SK-N-SH (cell line): ENCODE measurements at regions not wholly inside any gene's neighbourhood (a gene's known extent, or its start where the extent isn't known, plus 50 kb on each side); places are given as distances from the start of the nearest gene placed in this dataset.

Experiments
- CTCF ChIA-PET: fragments of 300-600, 350-600 bp; formaldehyde crosslinking; extraction: SDS; loops from one replicate; lab custom pipeline; 2021; lab: Yijun Ruan, JAX
- POLR2A ChIA-PET: fragments of 350-600 bp; sonication (Branson Sonifier 250); formaldehyde crosslinking; extraction: SDS; loops from one replicate; lab custom pipeline; 2020; ENCODE audit warnings: antibody characterized with exemption, inconsistent platforms; lab: Yijun Ruan, JAX
- DNase-seq: peaks from one replicate; pipeline ENCODE4 v3.0.0; 2012
- H2AFZ ChIP-seq: fragments of 200-600 bp; sonication (generic); 2 replicates; pipeline ENCODE4 v1.8.1; 2016; ENCODE audit warnings: antibody characterized with exemption, mild to moderate bottlenecking, low read depth
- H3F3A ChIP-seq: fragments of 200-600 bp; sonication (generic); replicated peaks from 2 replicates; pipeline ENCODE3; 2016; ENCODE audit warnings: antibody characterized with exemption, mild to moderate bottlenecking; ENCODE audit not compliant: insufficient read depth
- H3K27ac ChIP-seq, 2 experiments: fragments of 200-500 bp in 1 of 2; fragments of 200-600 bp in 1 of 2; sonication (Bioruptor generic) in 1 of 2; sonication (generic), shearing (Covaris generic) in 1 of 2; 2 replicates each; pipeline versions ENCODE4 v1.5.1 to v1.6.1; 2014 to 2016; ENCODE audit warnings: low read depth in 2 of 2, inconsistent platforms in 1 of 2, low read length in 1 of 2, mild to moderate bottlenecking in 1 of 2, mixed read lengths in 1 of 2
- H3K27me3 ChIP-seq: fragments of 200-600 bp; sonication (generic), shearing (Covaris generic); 2 replicates; pipeline ENCODE4 v1.6.1; 2016; ENCODE audit warnings: mixed run types; ENCODE audit not compliant: insufficient read depth
- H3K36me3 ChIP-seq, 2 experiments: fragments of 200-500 bp in 1 of 2; fragments of 200-600 bp in 1 of 2; sonication (Bioruptor generic) in 1 of 2; sonication (generic) in 1 of 2; replicated peaks in 1 of 2; 2 replicates each; pipeline versions ENCODE3 to v1.5.1; 2014 to 2016; ENCODE audit warnings: low read length in 1 of 2, mild to moderate bottlenecking in 1 of 2; ENCODE audit not compliant: insufficient read depth in 2 of 2, control insufficient read depth in 1 of 2
- H3K4me1 ChIP-seq, 2 experiments: fragments of 200-500 bp in 1 of 2; fragments of 200-600 bp in 1 of 2; sonication (Bioruptor generic) in 1 of 2; sonication (generic), shearing (Covaris generic) in 1 of 2; 2 replicates each; pipeline versions ENCODE4 v1.5.1 to v1.6.1; 2014 to 2016; ENCODE audit warnings: low read depth in 1 of 2, low read length in 1 of 2, mixed run types in 1 of 2; ENCODE audit not compliant: insufficient read depth in 2 of 2, control insufficient read depth in 1 of 2
- H3K4me2 ChIP-seq: fragments of 200-600 bp; sonication (generic), shearing (Covaris generic); 2 replicates; pipeline ENCODE4 v1.6.1; 2017; ENCODE audit warnings: mixed run types
- H3K4me3 ChIP-seq, 2 experiments: fragments of 200-500 bp in 1 of 2; fragments of 200-600 bp in 1 of 2; sonication (Bioruptor generic) in 1 of 2; sonication (generic), shearing (Covaris generic) in 1 of 2; 2 replicates each; pipeline versions ENCODE4 v1.5.1 to v1.8.1; 2014 to 2016; ENCODE audit warnings: low read depth in 2 of 2, inconsistent platforms in 1 of 2, low read length in 1 of 2, mild to moderate bottlenecking in 1 of 2, mixed read lengths in 1 of 2, moderate library complexity in 1 of 2
- H3K79me2 ChIP-seq: fragments of 200-600 bp; sonication (generic); 2 replicates; pipeline ENCODE4 v1.8.1; 2017; ENCODE audit warnings: mild to moderate bottlenecking; ENCODE audit not compliant: insufficient read depth
- H3K9ac ChIP-seq: fragments of 200-600 bp; sonication (generic); 2 replicates; pipeline ENCODE4 v1.6.1; 2017; ENCODE audit warnings: mixed run types
- H3K9me2 ChIP-seq: fragments of 200-600 bp; sonication (generic); 2 replicates; pipeline ENCODE4 v1.6.1; 2017; ENCODE audit warnings: mixed run types
- H3K9me3 ChIP-seq: fragments of 200-600 bp; sonication (generic); 2 replicates; pipeline ENCODE4 v1.6.1; 2017; ENCODE audit warnings: mixed run types, mild to moderate bottlenecking, moderate library complexity
- H4K20me1 ChIP-seq: fragments of 200-600 bp; sonication (generic); 2 replicates; pipeline ENCODE4 v1.6.1; 2017; ENCODE audit warnings: mild to moderate bottlenecking, mixed run types; ENCODE audit not compliant: insufficient read depth
- CHD2 ChIP-seq: fragments of 150-350 bp; IDR thresholded peaks from 2 replicates; pipeline ENCODE4 v1.6.1; 2018; ENCODE audit warnings: low read length; ENCODE audit not compliant: partially characterized antibody
- CTCF ChIP-seq: fragments of 200-600 bp; sonication (generic); IDR thresholded peaks from 2 replicates; pipeline ENCODE4 v1.6.1; 2017; ENCODE audit warnings: antibody characterized with exemption, mild to moderate bottlenecking, moderate library complexity
- EP300 ChIP-seq, 2 experiments: IDR thresholded peaks; 2 replicates each; pipeline versions ENCODE4 v1.4.0 to v1.6.1; 2012; ENCODE audit warnings: borderline replicate concordance in 1 of 2, low read depth in 1 of 2, low read length in 1 of 2
- FOSL2 ChIP-seq: IDR thresholded peaks from 2 replicates; pipeline ENCODE4 v1.4.0; 2012; ENCODE audit warnings: low read depth, mild to moderate bottlenecking, moderate library complexity, borderline replicate concordance
- FOXJ3 ChIP-seq: sonication (generic); formaldehyde crosslinking; IDR thresholded peaks from 2 replicates; pipeline ENCODE4 v1.5.1; 2020; ENCODE audit warnings: mild to moderate bottlenecking, missing genetic modification reagents
- FOXM1 ChIP-seq: IDR thresholded peaks from 2 replicates; pipeline ENCODE4 v1.4.0; 2012; ENCODE audit warnings: low read depth, mild to moderate bottlenecking
- GATA2 ChIP-seq: sonication (generic); formaldehyde crosslinking; IDR thresholded peaks from 2 replicates; pipeline ENCODE4 v1.5.0; 2020; ENCODE audit warnings: mild to moderate bottlenecking, missing genetic modification reagents
- IRF3 ChIP-seq: fragments of 150-350 bp; IDR thresholded peaks from 2 replicates; pipeline ENCODE4 v1.6.1; 2016; ENCODE audit warnings: mild to moderate bottlenecking, low read depth, low read length
- JUND ChIP-seq: IDR thresholded peaks from 2 replicates; pipeline ENCODE4 v1.4.0; 2012
- MEF2A ChIP-seq: IDR thresholded peaks from 2 replicates; pipeline ENCODE4 v1.4.0; 2012; ENCODE audit warnings: low read depth, borderline replicate concordance
- NFIC ChIP-seq: IDR thresholded peaks from 2 replicates; pipeline ENCODE4 v1.4.0; 2012; ENCODE audit warnings: borderline replicate concordance
- RAD21 ChIP-seq: IDR thresholded peaks from 2 replicates; pipeline ENCODE4 v1.6.1; 2012; ENCODE audit warnings: mild to moderate bottlenecking, low read length
- RCOR1 ChIP-seq: fragments of 150-350 bp; IDR thresholded peaks from 2 replicates; pipeline ENCODE4 v1.6.1; 2017; ENCODE audit warnings: antibody characterized with exemption, low read length
- REST ChIP-seq: IDR thresholded peaks from 2 replicates; pipeline ENCODE4 v1.6.1; 2012; ENCODE audit warnings: mild to moderate bottlenecking, low read depth, low read length, moderate library complexity
- RFX5 ChIP-seq: IDR thresholded peaks from 2 replicates; pipeline ENCODE4 v1.6.1; 2012; ENCODE audit warnings: mild to moderate bottlenecking, improper control_type of control experiment, low read length
- TCF12 ChIP-seq: IDR thresholded peaks from 2 replicates; pipeline ENCODE4 v1.4.0; 2012
- TEAD4 ChIP-seq: IDR thresholded peaks from 2 replicates; pipeline ENCODE4 v1.4.0; 2012; ENCODE audit warnings: mild to moderate bottlenecking, borderline replicate concordance; ENCODE audit not compliant: insufficient read depth
- USF1 ChIP-seq: IDR thresholded peaks from 2 replicates; pipeline ENCODE4 v1.4.0; 2012; ENCODE audit warnings: low read depth, borderline replicate concordance
- USF2 ChIP-seq: fragments of 150-350 bp; IDR thresholded peaks from 2 replicates; pipeline ENCODE4 v1.6.1; 2017; ENCODE audit warnings: antibody characterized with exemption, low read length, low read depth, borderline replicate concordance
- YY1 ChIP-seq: IDR thresholded peaks from 2 replicates; pipeline ENCODE4 v1.4.0; 2012; ENCODE audit warnings: low read depth, mild to moderate bottlenecking
- WGBS: methylation state at CpG from one replicate; pipeline ENCODE4 v1.1.6; 2017; ENCODE audit warnings: low lambda C conversion rate; 5-methylcytosine and 5-hydroxymethylcytosine counted together

GRCh38 chr17:79299349-79299748 lies 224.7 kb downstream of the ENGASE start:
- Histone ChIP-seq H3K36me3 (no peaks in the 10 kb centered on the region), H3K79me2 (no peaks in the 10 kb centered on the region), H3F3A (no peaks in the 10 kb centered on the region), H3K9me2 (no peaks in the 10 kb centered on the region), H3K27ac (no peak overlapping the region), H2AFZ (no peak overlapping the region), H3K9me3 (no peaks in the 10 kb centered on the region), H3K4me2 (no peak overlapping the region), H3K4me1 (peaks cover 0 to 7% of the 10 kb centered on the region in 2 experiments; a peak in 1 of 4 replicates), H4K20me1 (no peaks in the 10 kb centered on the region), H3K4me3 (no peak overlapping the region), H3K9ac (no peak overlapping the region), H3K27me3 (0 out of 2 replicates have a peak, but pooled peaks cover 5% of the 10 kb centered on the region)
- TF ChIP-seq RAD21 (no peak), MEF2A (no peak), CTCF (no peak), CHD2 (no peak), FOSL2 (no peak), RFX5 (no peak), FOXM1 (no peak), NFIC (no peak), JUND (no peak), YY1 (no peak), USF2 (no peak), REST (no peak), FOXJ3 (CRISPR knock-in tag) (no peak), EP300 (IDR thresholded peaks at IDR 0.05; ENCODE audit: borderline replicate concordance in 1 of 2, low read depth in 1 of 2, low read length in 1 of 2) (no peak), USF1 (no peak), GATA2 (no peak), IRF3 (no peak), RCOR1 (no peak), TCF12 (no peak), TEAD4 (no peak)
- WGBS, result 51% methylated on average over 7 of the region's 7 CpGs
- no peak for DNase-seq
- ChIA-PET POLR2A (no interaction called here), CTCF (no interaction called here)
